ENCODE measurements at regions not wholly inside any gene's neighbourhood (a gene's known extent, or its start where the extent isn't known, plus 50 kb on each side); places are given as distances from the start of the nearest gene placed in this dataset.

DNA sequence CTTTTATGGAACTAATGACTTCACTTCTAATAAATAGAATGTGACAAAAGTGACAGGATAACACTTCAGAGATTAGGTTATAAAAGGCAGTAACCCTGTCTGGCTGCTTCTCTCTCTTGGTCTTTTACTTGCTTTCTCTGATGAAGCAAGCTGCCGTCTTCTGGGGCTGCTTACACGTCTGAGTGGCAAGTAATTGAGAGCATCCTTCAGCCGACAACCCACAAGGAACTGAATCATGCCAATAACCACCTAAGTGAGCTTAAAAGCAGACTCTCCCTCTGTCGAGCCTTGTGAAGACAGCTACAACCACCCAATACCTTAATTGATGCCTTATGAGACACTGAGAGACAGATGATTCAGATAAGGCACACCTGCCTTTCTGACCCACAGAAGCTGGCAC is 1091.2 kb downstream of the SLITRK1 start:
- Histone ChIP-seq H3K9ac (ENCODE audit: control insufficient read depth, insufficient read depth, low read length) (no peak overlapping the region), H4K20me1 (ENCODE audit: control insufficient read depth, insufficient read depth) (no peaks in the 10 kb centered on the region), H3K36me3 (ENCODE audit: control insufficient read depth in 2 of 2, insufficient read depth in 2 of 2, low read length in 1 of 2) (no peaks in the 10 kb centered on the region), H3K27me3 (replicated peaks in 1 of 2; ENCODE audit: control insufficient read depth in 2 of 2, insufficient read depth in 2 of 2, low read length in 1 of 2) (no peaks in the 10 kb centered on the region), H3K9me3 (replicated peaks; ENCODE audit: control insufficient read depth, insufficient read depth, low read length) (no peaks in the 10 kb centered on the region), H3K27ac (ENCODE audit: control insufficient read depth, insufficient read depth) (no peak overlapping the region), H2AFZ (ENCODE audit: control insufficient read depth, low read depth, low read length) (no peak overlapping the region), H3K79me2 (ENCODE audit: control insufficient read depth, insufficient read depth, low read length) (no peaks in the 10 kb centered on the region), H3K4me1 (ENCODE audit: control insufficient read depth, insufficient read depth, low read length) (no peaks in the 10 kb centered on the region), H3K4me2 (ENCODE audit: control insufficient read depth, insufficient read depth) (no peak overlapping the region), H3K4me3 (no peak overlapping the region)
- no TSS peak for BruUV-seq (replicated peaks)
- ChIA-PET POLR2A (no interaction called here), CTCF (interaction anchor here (0.6 kb wide), 1 partner anchor 79 kb away, joined by 3 read pairs; no protein-coding TSS in a partner anchor), RAD21 (ENCODE audit: unreplicated experiment) (no interaction called here), SMC1A (ENCODE audit: uncharacterized antibody, unreplicated experiment) (no interaction called here)
- 15% methylated on average over 4 of the region's 4 CpGs for WGBS (ENCODE audit: insufficient coverage, insufficient replicate concordance, low lambda C conversion rate, missing lambda C conversion rate)
- DNase-seq (ENCODE audit: low read depth, low spot score) = no peak
- in situ Hi-C loops (cut with MboI) (no loop called here), intact Hi-C loops (cut with micrococcal nuclease; ENCODE audit: unreplicated experiment) (no loop called here)
- TF ChIP-seq, protein P1, sequence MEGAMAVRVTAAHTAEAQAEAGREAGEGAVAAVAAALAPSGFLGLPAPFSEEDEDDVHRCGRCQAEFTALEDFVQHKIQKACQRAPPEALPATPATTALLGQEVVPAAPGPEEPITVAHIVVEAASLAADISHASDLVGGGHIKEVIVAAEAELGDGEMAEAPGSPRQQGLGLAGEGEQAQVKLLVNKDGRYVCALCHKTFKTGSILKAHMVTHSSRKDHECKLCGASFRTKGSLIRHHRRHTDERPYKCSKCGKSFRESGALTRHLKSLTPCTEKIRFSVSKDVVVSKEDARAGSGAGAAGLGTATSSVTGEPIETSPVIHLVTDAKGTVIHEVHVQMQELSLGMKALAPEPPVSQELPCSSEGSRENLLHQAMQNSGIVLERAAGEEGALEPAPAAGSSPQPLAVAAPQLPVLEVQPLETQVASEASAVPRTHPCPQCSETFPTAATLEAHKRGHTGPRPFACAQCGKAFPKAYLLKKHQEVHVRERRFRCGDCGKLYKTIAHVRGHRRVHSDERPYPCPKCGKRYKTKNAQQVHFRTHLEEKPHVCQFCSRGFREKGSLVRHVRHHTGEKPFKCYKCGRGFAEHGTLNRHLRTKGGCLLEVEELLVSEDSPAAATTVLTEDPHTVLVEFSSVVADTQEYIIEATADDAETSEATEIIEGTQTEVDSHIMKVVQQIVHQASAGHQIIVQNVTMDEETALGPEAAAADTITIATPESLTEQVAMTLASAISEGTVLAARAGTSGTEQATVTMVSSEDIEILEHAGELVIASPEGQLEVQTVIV (IDR thresholded peaks at IDR 0.05; ENCODE audit: borderline replicate concordance, partially characterized antibody) = no peak
- TF ChIP-seq RUNX3 (IDR thresholded peaks at IDR 0.05; ENCODE audit: low read length) (no peak), HDGF (IDR thresholded peaks at IDR 0.05) (no peak), SMARCA5 (IDR thresholded peaks at IDR 0.05) (no peak), SMAD5 (IDR thresholded peaks at IDR 0.05; ENCODE audit: low read depth) (no peak), ETV6 (conservative IDR thresholded peaks at IDR 0.05 in 1 of 2, IDR thresholded peaks at IDR 0.05 in 1 of 2; ENCODE audit: borderline replicate concordance in 1 of 2, low read depth in 1 of 2) (no peak), MXI1 (IDR thresholded peaks at IDR 0.05; ENCODE audit: low read depth, low read length) (no peak), BRCA1 (IDR thresholded peaks at IDR 0.05; ENCODE audit: low read depth, low read length) (no peak), MAX (IDR thresholded peaks at IDR 0.05; ENCODE audit: low read depth, low read length) (no peak), NFXL1 (IDR thresholded peaks at IDR 0.05; ENCODE audit: borderline replicate concordance) (no peak)
- TF ChIP-seq, protein P2, sequence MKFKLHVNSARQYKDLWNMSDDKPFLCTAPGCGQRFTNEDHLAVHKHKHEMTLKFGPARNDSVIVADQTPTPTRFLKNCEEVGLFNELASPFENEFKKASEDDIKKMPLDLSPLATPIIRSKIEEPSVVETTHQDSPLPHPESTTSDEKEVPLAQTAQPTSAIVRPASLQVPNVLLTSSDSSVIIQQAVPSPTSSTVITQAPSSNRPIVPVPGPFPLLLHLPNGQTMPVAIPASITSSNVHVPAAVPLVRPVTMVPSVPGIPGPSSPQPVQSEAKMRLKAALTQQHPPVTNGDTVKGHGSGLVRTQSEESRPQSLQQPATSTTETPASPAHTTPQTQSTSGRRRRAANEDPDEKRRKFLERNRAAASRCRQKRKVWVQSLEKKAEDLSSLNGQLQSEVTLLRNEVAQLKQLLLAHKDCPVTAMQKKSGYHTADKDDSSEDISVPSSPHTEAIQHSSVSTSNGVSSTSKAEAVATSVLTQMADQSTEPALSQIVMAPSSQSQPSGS (IDR thresholded peaks at IDR 0.05; ENCODE audit: low read length) = no peak
- FAIRE-seq = no peak
- ATAC-seq = no peak

Measured in GM12878 (cell line).